ENCODE measurements at regions not wholly inside any gene's neighbourhood (a gene's known extent, or its start where the extent isn't known, plus 50 kb on each side); places are given as distances from the start of the nearest gene placed in this dataset.

GRCh38 chr16:31699601-31700000 is 171.9 kb downstream of the AHSP start:
- intact Hi-C loops (cut with DNase I), result no loop called here
- no peak overlapping the region for H3K4me3 ChIP-seq
- no peak overlapping the region for H3K27ac ChIP-seq

GRCh38 chr16:31700200-31700529 is 172.5 kb downstream of the AHSP start:
- Histone ChIP-seq H3K27me3 (ENCODE audit: low read depth) (no peaks in the 10 kb centered on the region), H3K27ac (peak overlapping the region; percentile 85), H3K4me3 (peak overlapping the region; percentile 85), H3K9me3 (no peaks in the 10 kb centered on the region), H3K4me1 (peaks cover 15% of the 10 kb centered on the region), H3K36me3 (peaks cover 21% of the 10 kb centered on the region)
- TF ChIP-seq, protein P1, sequence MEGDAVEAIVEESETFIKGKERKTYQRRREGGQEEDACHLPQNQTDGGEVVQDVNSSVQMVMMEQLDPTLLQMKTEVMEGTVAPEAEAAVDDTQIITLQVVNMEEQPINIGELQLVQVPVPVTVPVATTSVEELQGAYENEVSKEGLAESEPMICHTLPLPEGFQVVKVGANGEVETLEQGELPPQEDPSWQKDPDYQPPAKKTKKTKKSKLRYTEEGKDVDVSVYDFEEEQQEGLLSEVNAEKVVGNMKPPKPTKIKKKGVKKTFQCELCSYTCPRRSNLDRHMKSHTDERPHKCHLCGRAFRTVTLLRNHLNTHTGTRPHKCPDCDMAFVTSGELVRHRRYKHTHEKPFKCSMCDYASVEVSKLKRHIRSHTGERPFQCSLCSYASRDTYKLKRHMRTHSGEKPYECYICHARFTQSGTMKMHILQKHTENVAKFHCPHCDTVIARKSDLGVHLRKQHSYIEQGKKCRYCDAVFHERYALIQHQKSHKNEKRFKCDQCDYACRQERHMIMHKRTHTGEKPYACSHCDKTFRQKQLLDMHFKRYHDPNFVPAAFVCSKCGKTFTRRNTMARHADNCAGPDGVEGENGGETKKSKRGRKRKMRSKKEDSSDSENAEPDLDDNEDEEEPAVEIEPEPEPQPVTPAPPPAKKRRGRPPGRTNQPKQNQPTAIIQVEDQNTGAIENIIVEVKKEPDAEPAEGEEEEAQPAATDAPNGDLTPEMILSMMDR (IDR thresholded peaks at IDR 0.05), result no peak
- intact Hi-C loops (cut with DNase I), result no loop called here
- DNase-seq, result no peak
- no peak for ATAC-seq

More at GRCh38 chr16:31699601-31700000, 171.9 kb downstream of the AHSP start:
- Histone ChIP-seq H3K4me1 (peaks cover 15% of the 10 kb centered on the region), H3K36me3 (peaks cover 15% of the 10 kb centered on the region), H3K27me3 (ENCODE audit: low read depth) (no peaks in the 10 kb centered on the region), H3K9me3 (no peaks in the 10 kb centered on the region)
- no peak for DNase-seq
- TF ChIP-seq, protein P1 (IDR thresholded peaks at IDR 0.05), result no peak
- no peak for ATAC-seq

- DNase-seq (peak; percentile 92), ATAC-seq (peak; percentile 94 to 97)
- intact Hi-C loops (cut with DNase I), result no loop called here
- TF ChIP-seq, protein P1 (IDR thresholded peaks at IDR 0.05), result peak; percentile 27
- Histone ChIP-seq H3K9me3 (no peaks in the 10 kb centered on the region), H3K27me3 (ENCODE audit: low read depth) (no peaks in the 10 kb centered on the region), H3K27ac (peak overlapping the region; percentile 85), H3K36me3 (peaks cover 27% of the 10 kb centered on the region), H3K4me1 (peaks cover 15% of the 10 kb centered on the region), H3K4me3 (peak overlapping the region; percentile 85)
Measured at GRCh38 chr16:31700530-31701388, 172.8 kb upstream of the ZNF267 start.

DNA sequence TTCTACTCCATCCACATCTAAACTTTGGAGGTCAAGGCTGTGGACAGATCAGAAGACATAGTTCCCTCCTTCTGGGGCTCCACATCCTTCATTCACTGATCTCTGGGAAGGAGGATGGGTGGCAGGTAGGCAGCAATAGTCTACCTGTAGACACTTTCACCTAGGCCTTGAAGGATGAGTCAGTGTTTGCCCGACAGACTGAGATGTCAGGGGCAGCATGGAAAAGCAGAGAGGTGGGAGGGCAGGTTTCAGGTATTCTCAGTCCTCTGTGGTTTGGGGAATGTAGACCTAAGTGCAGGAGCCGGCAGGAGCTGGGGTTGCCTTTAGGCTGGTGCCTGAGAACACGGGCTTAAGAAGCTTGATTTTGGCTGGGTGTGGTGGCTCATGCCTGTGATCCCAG is 171.9 kb upstream of the ZNF267 start:
- ATAC-seq (no peak), DNase-seq (no peak)
- peaks cover 36% of the 10 kb centered on the region for H3K36me3 ChIP-seq
- H3K9me3 ChIP-seq, result no peaks in the 10 kb centered on the region
- peak overlapping the region; percentile 85 for H3K27ac ChIP-seq
- TF ChIP-seq, protein P1 (IDR thresholded peaks at IDR 0.05), result no peak
- H3K27me3 ChIP-seq (ENCODE audit: low read depth), result no peaks in the 10 kb centered on the region
- peaks cover 15% of the 10 kb centered on the region for H3K4me1 ChIP-seq
- intact Hi-C loops (cut with DNase I), result no loop called here
- H3K4me3 ChIP-seq, result peak overlapping the region; percentile 85

DNA sequence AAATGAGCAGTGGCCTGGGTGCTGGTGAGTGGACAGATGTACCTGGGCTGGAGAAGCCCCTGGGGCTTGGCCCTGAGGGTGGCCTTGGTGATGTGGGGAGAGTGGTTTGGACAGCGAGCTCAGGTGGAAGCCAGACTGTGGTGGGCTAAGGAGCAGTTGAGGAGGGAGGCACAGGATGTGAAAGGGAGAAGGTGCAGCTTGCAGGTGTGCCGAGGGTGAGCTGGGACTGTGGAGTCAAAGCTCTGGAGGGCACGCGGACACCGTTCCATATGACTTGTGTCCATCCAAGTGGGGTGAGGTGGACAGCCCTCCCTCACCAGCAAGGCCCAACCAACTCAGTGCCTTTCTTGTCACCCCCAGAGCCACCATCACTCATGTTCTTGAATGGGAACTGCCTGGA is 170.8 kb upstream of the ZNF267 start:
- TF ChIP-seq, protein P1 (IDR thresholded peaks at IDR 0.05), result no peak
- no peaks in the 10 kb centered on the region for H3K9me3 ChIP-seq
- H3K4me1 ChIP-seq, result peaks cover 15% of the 10 kb centered on the region
- DNase-seq (no peak), ATAC-seq (no peak)
- H3K4me3 ChIP-seq, result no peak overlapping the region
- intact Hi-C loops (cut with DNase I), result no loop called here
- H3K36me3 ChIP-seq, result peaks cover 46% of the 10 kb centered on the region
- H3K27ac ChIP-seq, result no peak overlapping the region
- no peaks in the 10 kb centered on the region for H3K27me3 ChIP-seq (ENCODE audit: low read depth)
